Thyroid gland (tissue), 4 donors: ENCODE measurements at regions not wholly inside any gene's neighbourhood (a gene's known extent, or its start where the extent isn't known, plus 50 kb on each side); places are given as distances from the start of the nearest gene placed in this dataset.
A peak's percentile ranks its signal among the peaks of the same experiment; 100 is the strongest.

Source experiments
- DNase-seq, 2 donors: peaks; one replicate each; pipeline ENCODE4 v3.0.0-alpha.2; 2019
- H3K27ac ChIP-seq, 3 donors: fragments of 200-600 bp; sonication (generic); 1 replicate in 2 of 3; 2 replicates in 1 of 3; pipeline ENCODE4 v1.5.1; 2016 to 2019; ENCODE audit warnings: mild to moderate bottlenecking in 1 of 3, moderate library complexity in 1 of 3
- H3K27me3 ChIP-seq: fragments of 200-600 bp; sonication (generic); one replicate; pipeline ENCODE4 v1.5.1; 2019
- H3K36me3 ChIP-seq, 2 donors: fragments of 200-600 bp; sonication (generic); one replicate each; pipeline ENCODE4 v1.5.1; 2016 to 2019
- H3K4me1 ChIP-seq, 2 donors: fragments of 200-600 bp; sonication (generic); one replicate each; pipeline ENCODE4 v1.5.1; 2017 to 2019
- H3K4me3 ChIP-seq, 3 donors: fragments of 200-600 bp; sonication (generic); replicated peaks in 1 of 3; 1 replicate in 2 of 3; 2 replicates in 1 of 3; pipeline ENCODE4 v1.5.1; 2016; ENCODE audit warnings: mild to moderate bottlenecking in 1 of 3
- H3K9me3 ChIP-seq: fragments of 200-600 bp; sonication (generic); one replicate; pipeline ENCODE4 v1.5.1; 2017
- CTCF ChIP-seq, 6 experiments: fragments of 200-600 bp in 3 of 6; fragments of 450-650 bp in 3 of 6; sonication (generic) in 3 of 6; IDR thresholded peaks; one replicate each; pipeline ENCODE4 v1.5.1; 2016 to 2019; ENCODE audit warnings: antibody characterized with exemption in 6 of 6, mild to moderate bottlenecking in 2 of 6, inconsistent platforms in 1 of 6, moderate library complexity in 1 of 6
- POLR2A ChIP-seq, 2 donors: fragments of 450-650 bp; IDR thresholded peaks; one replicate each; pipeline ENCODE4 v1.6.1; 2017; ENCODE audit warnings: antibody characterized with exemption in 2 of 2, mild to moderate bottlenecking in 2 of 2, moderate library complexity in 1 of 2
- WGBS, 2 donors: methylation state at CpG; one replicate each; pipeline ENCODE4 v1.1.5; 2017; 5-methylcytosine and 5-hydroxymethylcytosine counted together
- intact Hi-C: fragments of 100-400 bp; cut with DNase I; formaldehyde crosslinking; loops from one replicate; pipeline ENCODE4 v1.15.1; 2023

- WGBS, 2 donors, result 45 to 74% methylated on average over 4 of the region's 4 CpGs
- no peaks in the 10 kb centered on the region for H3K36me3 ChIP-seq
- H3K27me3 ChIP-seq, result no peaks in the 10 kb centered on the region
- no peak for DNase-seq
- TF ChIP-seq CTCF (IDR thresholded peaks at IDR 0.05), result no peak
- no peak overlapping the region for H3K27ac ChIP-seq
- no peak overlapping the region for H3K4me3 ChIP-seq
- no peaks in the 10 kb centered on the region for H3K9me3 ChIP-seq
- H3K4me1 ChIP-seq, result no peaks in the 10 kb centered on the region
- intact Hi-C loops, result loop anchor here (10.0 kb wide), 1 partner anchor 290 kb away; no protein-coding TSS in a partner anchor
These were observed 56.8 kb upstream of the LRRC55 start for GRCh38 chr11:57124917-57125316.

- TF ChIP-seq POLR2A (IDR thresholded peaks at IDR 0.05) (no peak), CTCF (IDR thresholded peaks at IDR 0.05) (no peak)
- H3K4me3 ChIP-seq, result no peak overlapping the region
- no peaks in the 10 kb centered on the region for H3K9me3 ChIP-seq
- 86 to 88% methylated on average over 3 of the region's 3 CpGs for WGBS, 2 donors
- no peak for DNase-seq
- H3K36me3 ChIP-seq, result no peaks in the 10 kb centered on the region
- H3K4me1 ChIP-seq, result no peaks in the 10 kb centered on the region
- no peaks in the 10 kb centered on the region for H3K27me3 ChIP-seq
- H3K27ac ChIP-seq, result no peak overlapping the region
- intact Hi-C loops, result loop anchor here (10.0 kb wide), 1 partner anchor 292 kb away; no protein-coding TSS in a partner anchor
These were observed 54.9 kb upstream of the LRRC55 start for GRCh38 chr11:57126766-57127400.

- 79% methylated on average over 8 of the region's 8 CpGs for WGBS, 2 donors
- DNase-seq, result peak; percentile 49 to 62
- intact Hi-C loops, result loop anchor here (5.0 kb wide), 1 partner anchor 116 kb away; no protein-coding TSS in a partner anchor
- no peaks in the 10 kb centered on the region for H3K27me3 ChIP-seq
- H3K4me1 ChIP-seq, result no peaks in the 10 kb centered on the region
- H3K4me3 ChIP-seq, result no peak overlapping the region
- H3K9me3 ChIP-seq, result no peaks in the 10 kb centered on the region
- TF ChIP-seq CTCF (IDR thresholded peaks at IDR 0.05) (peak in 5 of 6 experiments; percentile 24 to 85 (median 62)), POLR2A (IDR thresholded peaks at IDR 0.05) (no peak)
- H3K27ac ChIP-seq, result no peak overlapping the region
- no peaks in the 10 kb centered on the region for H3K36me3 ChIP-seq
These were observed 50.5 kb upstream of the LRRC55 start for GRCh38 chr11:57131080-57131790.
